Hematopoietic multipotent progenitor cell (in vitro differentiated cells): ENCODE measurements at regions not wholly inside any gene's neighbourhood (a gene's known extent, or its start where the extent isn't known, plus 50 kb on each side); places are given as distances from the start of the nearest gene placed in this dataset.
"Not testable (repeated sequence)": the region's sequence is repeated elsewhere in the genome, so short reads cannot be mapped to it uniquely, and the experiment has no call there.

Experiments
- DNase-seq, 3 donors: peaks; one replicate each; pipeline ENCODE4 v3.0.0-alpha.2; 2011 to 2015; ENCODE audit warnings: low read depth in 2 of 3, low spot score in 2 of 3

DNA sequence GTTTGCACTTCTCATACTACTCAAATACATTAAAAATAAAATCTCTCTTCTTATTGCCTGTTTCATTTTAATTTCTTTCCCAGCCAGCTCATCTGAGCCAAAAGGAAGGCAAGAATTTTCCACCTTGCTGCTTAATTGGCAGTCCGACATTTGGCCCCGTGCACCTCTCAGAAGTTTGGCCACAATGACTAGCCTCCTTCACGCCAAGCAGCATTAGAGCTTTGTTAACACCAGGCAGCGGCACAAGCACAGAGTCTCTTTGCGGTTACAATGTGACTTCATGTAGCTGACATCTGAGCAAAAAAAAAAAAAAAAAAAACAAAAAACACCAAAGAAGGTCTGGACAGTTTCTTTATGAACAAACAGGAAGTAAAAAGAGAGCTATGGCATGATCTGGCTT, 248.9 kb downstream of the OSR1 start:
- no peak for DNase-seq

DNA sequence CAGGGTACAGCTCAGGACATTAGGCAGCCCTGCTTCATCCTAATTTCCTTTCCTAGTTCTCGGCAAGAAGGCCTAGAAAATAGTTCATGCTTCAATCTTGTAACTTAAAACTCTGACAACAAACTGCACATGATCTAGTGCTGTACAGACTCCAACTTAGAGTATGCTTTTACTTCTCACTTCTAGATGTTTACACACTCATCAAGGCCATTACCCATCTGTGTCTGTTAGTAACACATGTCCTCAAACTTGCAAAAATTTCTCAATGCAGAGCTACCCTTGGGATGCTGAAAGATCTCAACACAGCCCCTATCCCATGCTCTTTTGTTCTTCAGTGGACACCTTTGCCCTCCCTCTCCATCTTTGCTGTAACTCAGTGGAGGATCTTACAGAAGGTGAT, 252.0 kb downstream of the OSR1 start:
- no peak for DNase-seq

- no peak for DNase-seq
Measured at GRCh38 chr2:19104503-19104902, 253.9 kb downstream of the OSR1 start.

GRCh38 chr2:19102696-19103423, 255.6 kb downstream of the OSR1 start:
- DNase-seq = no peak

- no peak for DNase-seq
Measured at GRCh38 chr2:19101968-19102367, 256.5 kb downstream of the OSR1 start.

DNA sequence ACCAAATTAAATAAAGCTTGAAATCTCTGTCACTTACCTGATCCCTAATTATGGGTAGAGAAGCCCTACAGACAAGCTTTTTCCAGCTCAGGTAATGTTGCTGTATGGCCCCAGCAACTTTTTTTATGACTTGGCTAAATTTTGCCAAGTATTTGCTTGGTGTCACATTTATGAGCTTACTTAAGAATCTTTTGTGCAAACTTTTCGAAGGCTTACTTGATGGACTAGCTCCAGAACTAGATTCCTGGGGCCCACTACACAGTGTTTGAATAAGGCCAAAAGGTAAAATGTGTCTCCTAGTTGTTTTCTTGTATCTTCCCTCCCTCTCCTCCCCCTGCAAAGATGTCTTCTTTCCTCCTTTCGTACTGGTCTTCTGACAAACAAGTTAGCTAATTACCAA, 257.9 kb downstream of the OSR1 start:
- no peak for DNase-seq

DNA sequence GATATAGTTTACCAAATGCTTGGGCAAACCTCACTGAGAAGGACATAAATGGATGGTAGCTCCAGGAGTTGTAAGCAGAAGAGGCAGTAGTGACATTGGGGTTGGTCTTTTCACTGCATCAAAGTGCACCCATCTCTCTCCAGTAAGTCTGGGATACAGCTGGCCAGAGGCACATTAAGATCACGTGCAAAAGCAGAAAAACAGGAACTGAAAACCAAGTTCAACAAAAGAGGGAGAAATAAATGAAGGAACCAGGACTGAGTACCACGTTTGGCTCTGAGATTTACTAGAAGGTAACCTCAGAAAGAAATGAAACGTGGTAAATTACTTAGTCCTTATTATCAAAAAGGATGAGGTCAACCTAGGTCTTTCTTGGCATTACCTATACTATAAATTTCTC, 259.2 kb downstream of the OSR1 start:
- DNase-seq = no peak

- no peak for DNase-seq
Measured at GRCh38 chr2:19098467-19099160, 259.8 kb downstream of the OSR1 start.

DNA sequence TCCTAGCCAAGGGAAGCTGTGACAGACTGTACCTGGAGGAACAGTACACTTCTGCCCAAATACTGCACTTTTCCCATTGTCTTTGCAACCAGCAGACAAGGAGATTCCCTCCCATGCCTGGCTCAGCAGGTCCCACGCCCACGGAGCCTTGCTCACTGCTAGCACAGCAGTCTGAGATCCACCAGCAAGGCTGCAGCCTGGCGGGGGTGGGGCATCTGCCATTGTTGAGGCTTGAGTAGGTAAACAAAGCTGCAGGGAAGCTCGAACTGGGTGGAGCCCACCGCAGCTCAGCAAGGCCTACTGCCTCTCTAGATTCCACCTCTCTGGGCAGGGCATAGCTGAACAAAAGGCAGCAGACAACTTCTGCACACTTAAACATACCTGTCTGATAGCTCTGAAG, 268.9 kb downstream of the OSR1 start:
- DNase-seq = not testable (repeated sequence)

DNA sequence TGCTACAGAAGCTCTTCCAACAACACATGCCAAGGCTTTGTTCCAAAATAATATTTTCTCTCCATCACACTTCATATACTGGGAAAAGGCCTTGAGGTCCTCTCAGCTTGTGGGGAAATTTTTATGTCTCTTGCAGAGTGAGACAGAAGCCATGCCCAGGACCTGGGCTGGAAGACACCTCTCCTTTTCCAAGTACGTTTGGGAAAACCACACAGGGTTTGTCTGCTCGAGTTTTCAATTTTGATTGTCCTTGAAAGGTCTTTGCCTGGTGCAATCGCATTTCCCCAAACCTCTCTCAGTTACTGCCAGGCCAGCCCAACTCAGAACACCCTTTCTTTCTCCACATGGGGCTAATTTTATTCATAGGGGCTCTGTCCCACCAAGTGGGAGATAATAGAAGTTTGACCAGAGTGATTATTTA, 272.2 kb downstream of the OSR1 start:
- DNase-seq = no peak

- DNase-seq = no peak
Measured at GRCh38 chr2:19078709-19079108, 279.7 kb downstream of the OSR1 start.

DNA sequence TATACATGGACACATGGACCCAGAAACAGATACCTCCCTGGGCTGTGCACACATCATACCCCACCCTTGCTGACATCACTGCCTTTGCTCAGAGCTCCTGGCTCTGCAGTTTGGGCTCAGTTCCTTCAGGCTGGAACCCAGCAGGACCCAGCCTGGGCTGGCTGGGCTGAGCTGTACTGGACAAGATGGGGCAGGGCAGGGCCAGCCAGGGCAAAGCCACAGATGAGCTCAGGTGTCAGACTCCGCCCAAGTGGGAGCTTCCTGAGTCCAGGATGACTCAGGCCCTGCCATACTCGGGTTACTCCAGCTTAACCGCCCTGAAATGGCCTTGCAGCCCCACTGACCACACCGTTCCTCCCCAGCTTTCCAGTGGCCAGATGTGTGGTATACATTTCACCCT, 284.9 kb downstream of the OSR1 start:
- DNase-seq = no peak

GRCh38 chr2:19072161-19072560, 286.3 kb downstream of the OSR1 start:
- DNase-seq = no peak

DNA sequence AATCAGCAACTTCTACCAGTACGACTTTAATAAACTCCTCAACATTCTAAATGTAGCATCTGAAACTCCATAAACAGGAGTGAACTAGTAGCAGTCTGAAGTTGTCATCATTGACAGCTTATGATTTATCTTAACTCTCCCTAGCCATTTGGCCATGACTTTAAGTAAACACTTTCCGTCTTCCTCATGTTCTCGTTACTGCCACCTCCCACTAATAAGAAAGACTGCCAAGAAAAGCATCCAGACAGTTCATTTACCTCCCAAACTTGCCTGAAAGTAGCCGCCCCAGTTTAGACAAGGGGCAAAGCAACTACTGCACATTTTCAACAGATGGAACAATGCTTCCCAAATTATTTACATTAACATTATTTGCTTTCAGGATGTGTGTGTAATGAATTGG, 287.5 kb downstream of the OSR1 start:
- no peak for DNase-seq

GRCh38 chr2:19068206-19068605, 290.2 kb downstream of the OSR1 start:
- DNase-seq = no peak

- DNase-seq = no peak
Measured at GRCh38 chr2:19062370-19062769, 296.1 kb downstream of the OSR1 start.

DNA sequence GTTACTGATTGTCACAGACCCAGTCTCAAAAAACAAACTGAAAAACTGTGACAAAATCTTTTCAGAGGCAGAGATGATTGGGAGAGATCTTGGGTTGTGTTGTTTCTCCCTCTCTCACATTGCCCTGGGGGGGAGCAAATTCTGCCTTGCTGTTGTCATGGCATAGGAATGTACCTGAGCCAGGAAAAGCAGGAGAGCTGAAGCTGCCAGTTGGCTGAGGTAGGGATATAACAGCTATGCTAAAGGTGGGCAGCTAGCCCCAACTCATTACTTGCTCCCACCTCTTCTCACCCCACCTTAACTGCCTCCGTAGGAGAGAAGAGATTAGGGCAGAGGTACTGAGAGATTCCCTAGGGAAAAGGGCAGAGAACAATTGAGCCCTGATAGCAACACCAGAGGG, 299.3 kb downstream of the OSR1 start:
- DNase-seq = no peak

DNA sequence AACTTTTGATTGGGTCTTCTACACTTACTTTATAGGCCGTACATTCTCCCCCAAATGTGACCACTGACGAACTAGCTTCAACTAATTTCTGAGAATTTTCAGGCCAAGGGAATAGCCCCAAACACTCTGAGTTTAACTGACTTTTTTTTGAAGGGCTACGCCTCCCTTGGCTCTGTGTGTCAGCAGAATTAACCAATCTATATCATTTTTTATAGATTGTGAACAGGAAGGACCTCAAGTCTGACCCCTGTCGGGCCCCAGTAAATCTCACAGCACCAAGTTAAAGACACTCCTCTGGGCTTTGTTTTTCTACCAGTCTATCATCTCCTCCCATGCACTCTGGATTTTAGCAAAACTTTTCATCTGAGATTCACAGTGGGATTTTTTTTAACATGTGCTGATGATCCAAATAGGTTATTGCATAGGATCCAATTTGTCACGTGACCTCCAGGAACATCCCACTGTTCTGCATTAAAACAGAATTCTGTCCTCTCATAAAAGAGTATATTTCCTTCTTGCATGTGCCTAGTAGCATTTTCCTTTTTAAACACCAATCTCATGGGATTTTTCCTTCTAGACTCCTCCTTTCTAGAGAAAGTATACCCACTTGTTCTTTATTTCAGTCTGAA, 307.1 kb downstream of the OSR1 start:
- DNase-seq = no peak

DNA sequence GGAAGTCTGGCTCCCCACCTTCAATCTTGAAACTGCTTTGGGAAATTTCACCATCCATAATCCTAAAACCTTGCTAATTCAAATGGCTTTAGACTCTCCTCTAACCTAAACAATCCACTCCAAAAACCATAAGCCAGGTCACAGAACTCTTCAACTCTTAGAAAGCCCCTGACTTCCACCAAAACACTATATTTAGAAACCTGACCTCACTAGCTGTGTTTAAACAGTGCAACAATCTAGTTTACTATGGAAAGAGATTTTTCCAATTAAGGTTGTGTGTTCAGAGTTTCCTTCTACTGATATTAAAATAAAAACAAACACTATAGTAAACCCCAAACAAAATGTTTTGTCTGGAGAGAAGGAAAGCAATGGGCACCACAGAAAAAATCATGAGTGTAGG, 308.1 kb downstream of the OSR1 start:
- no peak for DNase-seq

- no peak for DNase-seq
Measured at GRCh38 chr2:19048593-19049266, 309.7 kb downstream of the OSR1 start.

DNA sequence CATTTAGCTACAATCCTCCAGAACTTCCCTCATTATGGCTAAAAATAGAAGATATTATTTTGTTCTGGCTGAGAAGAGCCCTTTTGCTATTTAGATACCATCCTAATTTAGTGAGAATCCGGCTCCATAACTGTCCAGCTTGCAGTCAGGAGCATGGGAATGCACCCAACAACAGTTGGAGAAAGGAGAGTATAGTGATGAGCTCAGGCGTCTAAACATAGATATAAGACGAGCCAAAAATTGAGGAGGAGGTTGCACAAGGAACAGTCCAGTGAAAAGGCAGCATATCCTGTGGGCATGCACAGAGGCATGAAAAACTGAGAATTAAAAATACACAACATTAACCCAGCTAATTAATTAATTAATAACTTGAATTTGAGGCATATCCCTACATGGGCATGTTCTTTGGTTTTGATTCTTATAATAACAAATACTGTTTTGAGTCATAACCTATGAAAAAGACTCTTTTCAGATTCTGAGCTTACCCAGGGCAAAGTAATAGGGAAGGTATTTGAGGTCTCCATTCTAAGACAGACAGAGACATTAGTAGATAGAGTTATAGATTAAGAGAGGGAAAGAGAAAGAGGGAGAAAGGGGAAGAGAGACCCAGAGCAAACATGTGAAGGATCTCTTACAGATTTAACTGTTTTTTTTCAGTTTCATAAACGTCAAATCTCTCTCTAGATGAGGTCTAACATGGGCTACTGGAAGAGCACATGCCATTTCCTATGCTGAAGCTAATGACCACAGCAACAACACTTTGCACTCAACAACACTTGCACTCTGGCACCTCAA, 311.2 kb downstream of the OSR1 start:
- no peak for DNase-seq
